CD4-positive, alpha-beta T cell treated with Interleukin-4 for 1 hour (primary cell): ENCODE measurements at regions not wholly inside any gene's neighbourhood (a gene's known extent, or its start where the extent isn't known, plus 50 kb on each side); places are given as distances from the start of the nearest gene placed in this dataset.
"Not testable (repeated sequence)": the region's sequence is repeated elsewhere in the genome, so short reads cannot be mapped to it uniquely, and the experiment has no call there.

Experiments used
- DNase-seq, 2 donors: peaks; one replicate each; pipeline ENCODE4 v3.0.0-alpha.2; 2020 to 2022

DNA sequence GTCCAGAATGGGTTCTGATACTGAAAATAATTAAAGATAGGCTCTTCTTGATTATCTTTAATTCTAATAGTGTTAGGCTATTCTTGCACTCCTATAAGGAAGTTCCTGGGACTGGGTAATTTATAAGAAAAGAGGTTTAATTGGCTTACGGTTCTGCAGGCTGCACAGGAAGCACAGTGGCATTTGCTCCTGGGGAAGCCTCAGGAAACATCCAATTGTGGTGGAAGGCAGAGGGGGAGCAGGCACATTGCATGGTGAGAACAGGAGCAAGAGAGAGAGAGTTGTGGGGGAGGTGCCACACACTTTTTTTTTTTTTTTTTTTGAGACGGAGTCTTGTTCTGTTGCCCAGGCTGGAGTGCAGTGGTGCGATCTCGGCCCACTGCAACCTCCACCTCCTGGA, 540.3 kb downstream of the RFPL4B start:
- DNase-seq: not testable (repeated sequence)

DNA sequence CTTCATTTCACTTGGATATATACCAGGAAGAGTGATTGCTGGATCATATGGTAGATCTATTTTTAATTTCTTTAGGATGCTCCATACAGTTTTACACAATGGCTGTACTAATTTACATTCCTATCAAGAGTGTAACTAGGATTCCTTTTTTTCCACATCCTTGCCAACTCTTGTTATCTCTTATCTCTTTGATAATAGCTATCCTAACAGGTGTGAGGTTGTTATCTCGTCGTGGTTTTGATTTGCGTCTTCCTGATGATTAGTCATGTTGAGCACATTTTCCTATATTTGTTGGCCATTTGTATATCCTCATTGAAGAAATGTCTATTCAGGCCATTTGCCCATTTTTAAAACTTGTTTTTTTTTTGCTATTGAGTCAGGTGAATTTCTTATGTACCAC, 552.4 kb downstream of the RFPL4B start:
- no peak for DNase-seq

DNA sequence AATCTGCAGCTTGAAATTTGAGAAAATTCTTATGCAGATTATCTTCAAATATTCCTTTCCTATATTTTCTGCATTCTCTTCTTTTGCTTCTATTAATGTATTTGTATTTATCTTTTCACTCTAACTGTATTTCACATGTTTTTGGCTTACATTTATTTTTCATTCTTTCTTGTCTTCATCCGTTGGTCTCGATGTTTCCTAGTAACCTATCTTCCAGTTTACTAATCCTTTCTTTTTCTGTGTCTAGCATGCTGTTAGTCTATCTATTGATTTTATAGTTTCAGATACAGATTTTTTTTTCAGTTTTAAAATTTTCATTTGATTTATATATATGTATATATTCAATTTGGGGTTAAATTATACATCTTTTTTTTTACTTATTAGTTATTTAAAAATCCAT, 556.2 kb downstream of the RFPL4B start:
- DNase-seq: no peak

DNA sequence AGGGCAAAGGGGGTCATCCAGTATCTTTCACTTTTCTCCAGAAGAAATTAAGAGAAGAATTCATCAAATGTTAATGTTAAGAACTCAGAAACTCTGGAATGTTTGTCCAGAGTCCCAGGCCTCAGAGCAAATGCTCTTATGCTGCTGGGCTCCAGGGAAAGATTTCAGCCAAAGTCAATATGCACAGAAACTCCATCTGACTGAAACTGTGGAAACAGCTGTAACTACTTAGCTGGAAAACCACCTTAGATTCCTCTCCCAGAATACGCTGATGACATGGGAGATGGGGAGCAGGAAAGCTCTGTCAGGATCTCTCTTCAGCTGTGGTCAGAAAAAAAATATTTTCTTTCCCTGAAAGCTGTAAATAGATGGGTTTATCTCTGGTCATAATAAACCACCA, 559.6 kb downstream of the RFPL4B start:
- no peak for DNase-seq

DNA sequence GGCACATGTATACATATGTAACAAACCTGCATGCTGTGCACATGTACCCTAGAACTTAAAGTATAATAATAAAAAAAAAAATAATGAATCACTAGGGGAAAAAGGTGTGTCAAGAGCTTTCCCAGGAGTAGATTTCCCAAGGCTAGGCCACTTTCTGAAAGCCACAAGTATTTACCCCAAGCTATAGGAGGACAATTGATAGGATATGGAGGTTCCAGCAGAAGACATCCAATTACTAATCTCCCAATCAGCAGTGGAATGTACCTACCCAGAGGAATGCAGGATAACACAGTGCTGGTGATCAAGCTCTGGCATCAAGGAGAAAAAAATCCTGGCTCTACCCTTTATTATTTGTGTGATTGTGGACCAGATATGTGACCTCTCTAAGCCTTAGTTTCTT, 562.7 kb downstream of the RFPL4B start:
- no peak for DNase-seq

DNA sequence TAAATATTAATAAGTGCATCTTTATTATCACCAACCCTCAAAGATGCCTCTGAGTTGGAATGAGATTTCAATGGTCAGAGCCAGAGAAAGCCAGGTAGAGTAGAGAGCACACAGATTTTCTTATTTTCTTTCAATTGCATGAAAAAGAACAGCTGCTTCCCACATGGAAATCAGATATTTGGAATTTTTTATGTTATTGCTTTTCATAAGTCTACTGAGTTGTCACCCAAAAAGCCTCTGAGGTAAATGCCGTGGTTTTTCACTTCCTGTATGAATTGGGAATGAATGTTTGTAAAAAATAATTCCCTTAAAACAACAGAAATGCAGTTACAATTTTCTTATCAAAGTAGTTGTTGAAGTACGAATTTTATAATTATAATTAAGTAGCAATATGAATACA, 563.1 kb downstream of the RFPL4B start:
- no peak for DNase-seq

DNA sequence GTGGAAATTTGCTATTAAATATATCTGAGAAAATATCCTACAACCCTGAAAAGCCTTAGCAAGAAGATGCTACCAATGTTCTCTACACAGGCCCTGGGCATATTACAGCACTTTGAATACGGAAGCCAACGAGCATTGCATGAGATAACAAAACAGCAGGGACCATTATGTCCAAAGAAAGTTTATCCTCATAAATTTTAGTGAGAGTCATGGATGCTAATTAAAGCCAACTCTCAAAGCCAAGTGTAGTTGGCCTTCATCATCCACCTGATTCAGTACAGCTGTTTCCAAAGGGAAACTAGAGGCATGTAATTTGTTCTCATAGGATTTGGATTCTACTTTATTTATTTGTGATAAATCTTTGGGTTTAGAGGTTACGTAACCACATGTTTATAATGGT, 564.8 kb downstream of the RFPL4B start:
- DNase-seq: no peak

DNA sequence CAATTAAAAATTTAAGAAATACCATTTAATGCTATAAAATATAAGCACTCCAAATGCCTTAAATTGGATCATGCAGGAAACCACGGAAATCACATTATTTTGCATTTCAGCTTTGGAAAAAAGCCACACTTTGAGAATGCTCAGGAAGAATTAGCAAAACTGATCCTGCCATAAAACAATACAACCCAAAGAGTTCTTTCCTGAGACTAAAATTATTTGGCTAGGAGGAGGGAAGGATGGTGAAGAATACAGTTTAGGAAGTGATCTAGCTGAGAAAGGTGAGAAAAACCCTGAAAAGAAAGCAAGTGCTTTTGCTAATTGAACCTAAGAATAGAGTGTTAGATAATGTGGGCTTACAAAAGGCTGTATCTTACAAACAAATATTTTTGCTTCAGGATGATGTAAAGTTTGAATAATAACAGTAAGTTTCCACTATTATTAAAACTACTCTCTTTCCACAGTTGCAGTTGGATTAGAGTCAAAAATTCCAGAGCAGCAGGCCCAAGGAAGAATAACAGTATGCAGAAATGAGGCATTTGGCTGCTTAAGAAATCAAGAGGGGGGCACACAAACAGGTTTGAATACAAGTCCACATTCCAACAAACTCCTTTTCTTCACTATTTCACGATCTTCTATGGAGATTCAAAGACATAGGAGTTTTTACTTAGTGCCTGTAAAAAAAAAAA, 565.4 kb downstream of the RFPL4B start:
- no peak for DNase-seq

DNA sequence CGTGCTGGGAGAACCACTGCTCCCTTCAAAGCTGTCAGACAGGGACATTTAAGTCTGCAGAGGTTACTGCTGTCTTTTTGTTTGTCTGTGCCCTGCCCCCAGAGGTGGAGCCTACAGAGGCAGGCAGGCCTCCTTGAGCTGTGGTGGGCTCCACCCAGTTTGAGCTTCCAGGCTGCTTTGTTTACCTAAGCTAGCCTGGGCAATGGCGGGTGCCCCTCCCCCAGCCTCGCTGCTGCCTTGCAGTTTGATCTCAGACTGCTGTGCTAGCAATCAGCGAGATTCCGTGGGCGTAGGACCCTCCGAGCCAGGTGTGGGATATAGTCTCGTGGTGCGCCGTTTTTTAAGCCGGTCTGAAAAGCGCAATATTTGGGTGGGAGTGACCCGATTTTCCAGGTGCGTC, 572.6 kb downstream of the RFPL4B start:
- not testable (repeated sequence) for DNase-seq

DNA sequence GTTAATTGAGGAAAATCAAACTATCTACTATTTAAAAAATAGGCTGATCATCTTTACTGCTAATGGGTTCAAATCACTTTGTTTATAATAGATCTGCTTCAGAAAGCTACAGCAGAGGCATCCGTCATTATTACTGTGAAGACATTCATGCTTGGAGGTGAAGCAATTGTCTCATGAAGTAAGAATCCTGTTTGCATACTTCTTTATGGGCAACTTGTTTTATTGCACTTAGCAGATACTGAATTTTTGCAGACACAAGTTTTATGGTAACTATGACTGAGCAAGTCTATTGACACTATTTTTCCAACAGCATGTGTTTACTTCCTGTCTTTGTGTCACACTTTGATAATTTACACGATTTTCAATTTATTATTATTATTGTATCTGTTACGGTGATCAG, 573.9 kb downstream of the RFPL4B start:
- no peak for DNase-seq

DNA sequence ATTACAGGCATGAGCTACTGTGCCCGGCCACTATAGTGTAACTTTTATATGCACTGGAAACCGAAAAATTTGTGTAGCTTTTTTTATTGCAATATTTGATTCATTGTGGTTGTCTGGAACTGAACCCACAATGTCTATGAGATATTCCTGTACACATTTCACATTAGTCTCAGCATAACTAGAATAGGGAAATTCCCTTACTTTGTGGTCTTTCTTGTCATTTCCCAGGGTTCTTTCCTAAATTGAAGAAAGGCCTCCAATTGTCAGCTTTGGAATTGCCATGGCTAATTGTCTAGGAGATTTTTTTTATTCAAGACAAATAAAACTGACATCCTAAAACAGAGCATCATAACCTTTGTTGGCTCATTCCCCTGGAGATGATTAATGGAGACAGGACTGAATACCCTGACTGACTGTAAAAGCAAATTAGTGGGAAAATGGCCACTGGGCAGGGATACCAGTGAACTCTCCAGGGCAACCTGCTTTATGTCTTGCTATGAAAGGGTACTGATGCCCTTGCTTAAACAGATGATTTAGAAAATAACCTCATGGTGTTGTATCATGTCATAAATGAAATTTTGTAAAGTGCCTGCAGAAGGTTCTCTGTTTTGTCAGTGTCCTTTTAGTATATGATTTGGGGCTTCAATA, 576.9 kb downstream of the RFPL4B start:
- no peak for DNase-seq

DNA sequence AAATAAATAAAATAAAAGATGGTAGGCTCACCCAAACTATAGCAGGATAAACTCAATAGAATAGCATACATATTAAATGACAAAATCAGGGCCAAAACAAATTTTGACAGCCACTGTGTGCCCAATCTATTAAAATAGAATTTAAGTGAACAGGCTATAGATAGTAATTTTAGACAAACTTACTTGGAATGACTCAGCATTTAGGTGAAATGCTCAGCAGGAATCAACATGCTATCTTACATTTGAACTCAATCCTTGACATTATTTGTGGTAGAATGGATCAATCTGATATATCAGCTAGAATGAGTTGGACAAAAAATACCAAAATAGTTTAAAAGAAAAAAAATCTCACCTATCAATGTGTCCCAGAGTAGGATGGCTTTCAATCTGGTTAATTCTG, 578.6 kb downstream of the RFPL4B start:
- no peak for DNase-seq

DNA sequence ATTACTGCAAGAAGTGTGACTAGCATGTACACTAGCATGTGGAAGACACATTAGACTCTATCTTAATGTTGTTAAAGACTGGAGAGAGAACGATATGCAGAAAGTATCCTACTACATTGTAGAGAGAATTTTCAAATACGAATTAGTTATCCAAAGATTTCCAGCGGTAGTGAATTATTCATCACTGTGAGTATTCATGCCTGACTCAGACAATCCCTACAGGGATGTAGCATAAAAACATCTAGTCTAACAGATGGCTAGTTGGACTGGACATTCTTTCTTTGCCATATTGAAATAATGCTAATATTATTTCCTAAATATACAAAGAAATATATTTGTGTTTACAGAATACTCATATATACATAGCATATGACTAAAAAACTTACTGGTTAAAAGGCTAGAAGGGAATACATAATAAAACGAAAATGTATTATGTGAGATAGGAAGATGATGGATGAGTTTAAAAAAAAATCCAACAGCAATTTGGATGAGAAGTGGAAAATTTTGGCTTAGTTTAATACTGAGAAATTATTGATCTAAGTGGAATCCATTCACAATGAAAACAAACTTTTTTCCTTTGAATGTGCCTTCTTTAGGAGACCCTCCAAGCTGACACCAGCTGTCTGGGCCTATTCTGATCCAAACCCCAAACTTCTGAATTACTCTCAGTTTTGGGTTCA, 580.7 kb downstream of the RFPL4B start:
- DNase-seq: no peak

DNA sequence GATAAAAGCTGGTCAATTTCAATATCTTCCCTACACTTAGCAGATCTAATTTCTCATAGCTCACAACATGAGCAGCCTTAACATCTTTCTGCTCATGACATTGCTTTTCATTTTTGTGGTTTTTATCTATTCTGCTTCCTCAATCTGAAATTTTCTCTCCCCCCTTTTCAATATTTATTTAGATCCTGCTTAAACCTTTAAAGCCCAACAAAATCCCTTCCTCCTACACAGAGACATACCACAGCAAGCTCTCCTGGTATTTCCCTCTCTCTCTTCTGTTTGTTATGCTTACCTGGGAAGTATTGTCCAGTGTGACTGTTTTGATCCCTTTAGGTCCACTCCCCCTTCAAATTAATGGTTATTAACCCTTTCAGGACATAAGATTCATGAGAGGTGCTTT, 582.5 kb downstream of the RFPL4B start:
- DNase-seq: no peak

DNA sequence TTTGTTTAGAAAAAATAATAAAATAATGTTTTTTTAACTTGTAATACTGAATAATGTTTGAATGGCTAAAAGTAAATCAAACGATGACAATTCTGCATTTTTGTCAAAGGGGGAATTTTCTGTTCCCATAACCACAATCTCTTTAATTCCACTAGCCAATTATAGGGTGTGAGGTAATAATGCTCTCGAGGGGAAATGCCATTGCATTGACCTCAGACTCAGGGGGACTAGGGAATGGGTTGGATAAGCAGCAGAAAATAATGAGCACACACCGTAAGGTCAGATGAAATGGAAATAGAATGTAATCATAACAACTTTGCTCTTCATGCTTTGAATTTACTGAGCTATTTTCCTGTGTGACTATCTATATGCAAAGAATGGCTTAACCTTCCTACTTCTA, 584.7 kb downstream of the RFPL4B start:
- no peak for DNase-seq

DNA sequence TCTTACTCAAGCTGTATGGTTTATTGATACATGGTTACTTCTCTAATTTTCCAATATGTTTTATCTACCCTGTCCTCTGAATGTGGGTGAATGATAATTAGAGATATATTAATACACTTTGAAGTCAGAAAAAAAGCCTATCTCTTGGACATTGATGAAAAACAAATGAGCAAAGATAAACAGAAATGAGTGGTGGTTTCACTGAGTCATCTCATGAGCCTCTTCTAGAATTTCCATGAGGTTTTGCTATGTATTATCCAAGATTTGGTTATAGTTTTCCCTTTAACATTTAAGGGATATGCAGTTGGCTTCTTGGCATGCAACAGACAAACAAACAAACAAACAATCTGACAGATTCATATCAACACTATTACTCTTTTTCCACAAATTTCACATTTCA, 586.8 kb downstream of the RFPL4B start:
- DNase-seq: no peak

DNA sequence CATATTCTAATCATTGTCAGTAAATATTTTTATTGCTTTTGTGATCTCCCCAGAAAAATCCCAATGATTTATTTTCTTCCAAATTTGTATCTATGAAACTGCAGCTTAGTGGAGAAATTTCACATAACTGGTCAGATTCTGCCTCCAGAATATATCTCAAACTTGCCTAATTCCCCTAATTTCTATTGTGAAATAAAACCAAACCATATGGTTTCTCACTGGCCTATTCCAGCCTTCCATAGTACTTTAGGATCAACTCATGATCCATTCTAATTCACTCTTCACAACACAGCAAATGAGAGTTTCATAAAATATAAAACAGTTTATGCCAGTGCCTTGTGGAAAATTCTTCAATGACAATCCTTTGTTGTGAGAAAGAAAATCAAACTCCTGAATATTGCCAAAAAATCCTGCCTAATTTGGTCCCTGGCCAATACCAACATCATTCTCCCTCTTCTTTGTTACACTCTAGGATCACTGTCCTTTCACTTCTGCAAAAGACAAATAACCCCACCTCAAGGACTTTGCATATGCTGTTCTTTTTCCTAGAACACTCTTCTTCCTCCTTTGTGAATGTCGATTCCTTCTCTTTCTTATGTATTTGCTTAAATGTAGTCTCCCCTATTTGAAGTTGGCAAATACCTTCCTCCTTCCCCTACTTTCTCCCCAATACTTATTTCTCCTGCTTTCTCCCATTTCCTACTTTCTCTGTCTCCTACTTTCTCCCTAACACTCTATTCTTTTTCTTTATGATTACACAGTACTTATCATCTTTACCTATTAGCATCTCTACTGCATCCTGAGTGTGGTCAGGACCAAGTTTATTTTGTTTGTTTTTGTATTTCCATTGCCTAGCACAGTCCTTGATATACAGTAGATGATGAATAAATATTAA, 587.5 kb downstream of the RFPL4B start:
- DNase-seq: no peak

DNA sequence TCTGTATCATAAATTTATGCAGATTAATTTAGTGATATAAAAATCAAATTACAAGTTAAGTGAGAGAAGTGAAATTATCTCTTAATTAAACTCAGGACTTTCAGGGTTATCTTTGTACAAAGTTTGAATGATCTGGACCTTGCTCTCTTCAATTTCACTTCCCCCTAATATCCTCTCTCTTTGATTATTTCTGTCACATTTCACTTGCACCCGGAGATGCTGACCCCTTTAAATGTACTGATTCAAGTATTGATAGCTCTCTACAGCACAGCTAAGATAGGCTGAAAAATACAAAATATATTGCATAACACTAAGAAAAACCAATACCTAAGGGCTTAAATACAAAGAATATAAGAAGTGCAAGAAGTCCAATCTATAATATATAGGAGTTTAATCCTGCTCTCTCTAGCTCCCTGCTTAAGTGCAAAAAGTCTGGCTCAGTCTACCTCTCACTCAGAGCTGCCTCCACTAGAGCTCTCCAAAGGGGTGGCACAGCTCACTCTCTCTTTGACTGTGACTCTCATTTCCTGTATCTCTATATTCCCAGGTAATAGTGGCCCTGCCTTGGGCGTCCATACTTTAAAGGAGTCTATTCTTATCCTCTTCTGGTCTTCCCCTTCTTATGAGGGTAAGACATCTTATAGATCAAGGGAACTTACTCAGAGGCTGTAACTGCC, 588.4 kb downstream of the RFPL4B start:
- no peak for DNase-seq

DNA sequence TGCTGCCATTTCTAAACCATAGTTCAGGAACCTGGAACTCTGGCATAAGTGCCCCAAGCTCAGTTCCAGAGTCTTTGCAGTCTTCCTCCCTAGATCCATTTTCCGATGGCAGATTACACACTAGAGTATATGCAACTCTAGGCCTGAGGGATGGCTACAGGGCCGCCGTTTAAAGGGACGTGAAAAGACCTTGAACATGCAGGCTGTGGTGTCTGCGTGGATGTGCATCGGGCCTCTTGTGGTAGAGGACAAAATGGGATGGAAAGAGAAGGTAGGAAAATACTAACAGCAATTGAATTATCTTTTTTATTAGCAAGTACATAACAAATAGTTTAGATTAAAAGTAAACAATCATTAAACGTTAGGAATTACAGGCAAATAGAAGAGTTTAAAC, 588.9 kb downstream of the RFPL4B start:
- no peak for DNase-seq

DNA sequence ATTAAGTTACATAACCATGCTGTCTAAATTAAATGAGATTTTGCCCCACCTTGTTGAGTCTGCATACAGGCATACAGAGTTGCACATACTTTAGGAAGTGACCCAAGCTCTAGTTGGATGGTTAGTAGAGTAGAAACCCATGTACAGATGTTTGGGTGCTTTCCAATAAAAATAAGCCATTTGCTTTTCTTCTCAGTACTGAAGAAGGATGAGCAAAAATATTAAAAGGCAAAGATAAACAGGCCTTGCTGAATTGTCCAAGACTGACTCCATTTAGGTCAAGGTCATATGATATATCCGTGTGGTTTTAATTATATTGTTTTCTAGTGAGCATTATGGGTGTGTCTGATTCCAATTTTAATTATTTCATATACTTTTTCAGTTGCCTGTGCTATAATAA, 589.4 kb downstream of the RFPL4B start:
- DNase-seq: no peak

DNA sequence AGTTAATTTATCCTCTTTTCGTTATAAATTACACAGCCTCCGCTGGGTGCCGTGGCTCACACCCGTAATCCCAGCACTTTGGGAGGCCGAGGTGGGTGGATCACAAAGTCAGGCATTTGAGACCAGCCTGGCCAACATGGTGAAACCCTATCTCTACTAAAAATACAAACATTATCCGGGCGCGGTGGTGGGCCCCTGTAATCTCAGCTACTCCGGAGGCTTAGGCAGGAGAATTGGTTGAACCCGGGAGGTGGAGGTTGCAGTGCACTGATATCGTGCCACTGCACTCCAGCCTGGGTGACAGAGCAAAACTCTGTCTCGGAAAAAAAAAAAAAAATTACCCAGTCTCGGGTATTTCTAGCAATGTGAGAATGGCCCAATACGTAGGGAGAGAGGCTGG, 590.6 kb downstream of the RFPL4B start:
- DNase-seq: not testable (repeated sequence)

DNA sequence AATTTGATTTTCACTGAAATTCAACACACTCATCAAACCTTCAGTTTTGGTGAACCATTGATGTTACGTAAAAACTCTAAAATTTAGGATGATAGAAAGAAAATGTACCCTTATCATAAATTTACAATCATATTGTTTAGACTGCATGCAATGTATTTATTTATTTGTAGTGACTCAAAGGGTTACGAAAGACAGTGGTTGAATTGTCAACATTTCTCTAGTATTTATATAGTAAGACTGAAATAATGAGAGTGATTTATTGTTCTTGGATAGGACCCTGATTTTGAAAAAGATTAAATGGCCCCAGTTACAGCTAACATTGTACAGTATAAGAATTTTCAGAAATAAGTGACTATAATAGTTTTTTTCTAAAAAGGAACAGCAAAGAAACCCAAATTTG, 591.5 kb downstream of the RFPL4B start:
- no peak for DNase-seq

DNA sequence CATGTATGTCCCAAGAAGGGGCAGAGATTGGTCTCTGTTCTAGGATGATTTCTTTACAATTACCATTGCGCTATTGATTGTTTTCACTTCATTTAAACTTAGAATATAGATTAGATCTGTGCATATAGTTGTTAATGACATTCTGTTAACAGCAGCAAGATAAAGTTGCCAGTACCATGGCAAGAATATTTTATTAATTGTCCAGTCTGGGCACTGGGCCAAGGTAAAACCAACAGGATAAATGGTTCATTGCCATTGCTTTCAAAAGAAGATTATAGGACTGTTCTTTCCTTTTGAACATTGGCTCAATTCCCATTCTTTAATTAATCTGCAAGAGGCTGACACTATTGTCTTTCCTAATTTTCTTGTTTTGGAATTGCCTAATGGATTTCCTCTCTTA, 592.4 kb downstream of the RFPL4B start:
- DNase-seq: no peak
